Stomach (tissue), 8 donors: ENCODE measurements at regions not wholly inside any gene's neighbourhood (a gene's known extent, or its start where the extent isn't known, plus 50 kb on each side); places are given as distances from the start of the nearest gene placed in this dataset.

Experiments used
- DNase-seq, 2 donors: peaks; one replicate each; pipeline versions ENCODE4 v3.0.0 to v3.0.0-alpha.2; 2013 to 2019
- H3K27ac ChIP-seq, 5 donors: fragments of 200-600 bp in 4 of 5; sonication (generic) in 4 of 5; one replicate each; pipeline ENCODE4 v1.5.1; 2013 to 2019; ENCODE audit warnings: mild to moderate bottlenecking in 1 of 5, moderate library complexity in 1 of 5
- H3K27me3 ChIP-seq, 3 donors: fragments of 200-600 bp; sonication (generic); one replicate each; pipeline ENCODE4 v1.5.1; 2017 to 2019; ENCODE audit warnings: mixed run types in 1 of 3
- H3K36me3 ChIP-seq, 4 donors: fragments of 200-600 bp; sonication (generic); 1 replicate in 3 of 4; 2 replicates in 1 of 4; pipeline ENCODE4 v1.5.1; 2016 to 2019
- H3K4me1 ChIP-seq, 4 donors: fragments of 200-600 bp; sonication (generic); one replicate each; pipeline ENCODE4 v1.5.1; 2016 to 2019
- H3K4me3 ChIP-seq, 4 donors: fragments of 200-600 bp; sonication (generic) in 3 of 4; one replicate each; pipeline ENCODE4 v1.5.1; 2016 to 2019; ENCODE audit warnings: mild to moderate bottlenecking in 1 of 4
- H3K9me3 ChIP-seq, 4 donors: fragments of 200-600 bp; sonication (generic); one replicate each; pipeline ENCODE4 v1.5.1; 2016 to 2019
- CTCF ChIP-seq, 7 experiments: fragments of 450-650 bp in 4 of 7; fragments of 200-600 bp in 3 of 7; sonication (generic) in 3 of 7; IDR thresholded peaks; one replicate each; pipeline ENCODE4 v1.5.1; 2016 to 2019; ENCODE audit warnings: antibody characterized with exemption in 7 of 7, control low read depth in 2 of 7, mild to moderate bottlenecking in 1 of 7
- EP300 ChIP-seq: sonication (generic); formaldehyde crosslinking; IDR thresholded peaks from one replicate; pipeline ENCODE4 v1.6.1; 2017; ENCODE audit warnings: antibody characterized with exemption
- POLR2A ChIP-seq, 4 donors: fragments of 450-650 bp; IDR thresholded peaks; one replicate each; pipeline ENCODE4 v1.6.1; 2016; ENCODE audit warnings: antibody characterized with exemption in 4 of 4, control low read depth in 2 of 4, mild to moderate bottlenecking in 1 of 4, moderate library complexity in 1 of 4
- POLR2AphosphoS5 ChIP-seq, 3 donors: sonication (generic); formaldehyde crosslinking; IDR thresholded peaks; one replicate each; pipeline ENCODE4 v1.6.1; 2016; ENCODE audit warnings: antibody characterized with exemption in 3 of 3
- WGBS, 5 donors: extraction: QIAGEN DNeasy Blood & Tissue Kit in 3 of 5; methylation state at CpG; one replicate each; pipeline versions ENCODE4 v1.1.5 to v1.1.7; 2013 to 2018; 5-methylcytosine and 5-hydroxymethylcytosine counted together
- intact Hi-C: fragments of 100-400 bp; cut with DNase I; formaldehyde crosslinking; loops from one replicate; pipeline ENCODE4 v1.15.1; 2023; ENCODE audit warnings: low total_unique reads
- donor health status: healthy with polysubstance abuse.
- donor health status: Bipolar disorder and iron deficiency.
- donor health status: healthy.

- WGBS, 5 donors: 86 to 93% (median 92%) methylated on average over 2 of the region's 2 CpGs
- intact Hi-C loops: no loop called here
- peaks cover 0 to 9% (median 0%) of the 10 kb centered on the region in 4 donors for H3K4me1 ChIP-seq
- no peaks in the 10 kb centered on the region for H3K36me3 ChIP-seq
- no peak overlapping the region for H3K27ac ChIP-seq
- TF ChIP-seq EP300 (no peak), POLR2A (IDR thresholded peaks at IDR 0.05) (no peak), CTCF (IDR thresholded peaks at IDR 0.05) (no peak), POLR2AphosphoS5 (IDR thresholded peaks at IDR 0.05) (no peak)
- no peak overlapping the region for H3K4me3 ChIP-seq
- H3K9me3 ChIP-seq: no peaks in the 10 kb centered on the region
- H3K27me3 ChIP-seq: no peaks in the 10 kb centered on the region
- DNase-seq: no peak
Observed at GRCh38 chr6:40932366-40932765, 106.7 kb downstream of the UNC5CL start.

- H3K4me3 ChIP-seq: no peak overlapping the region
- 25 to 69% (median 56%) methylated on average over 1 of the region's 1 CpG for WGBS, 5 donors
- no peaks in the 10 kb centered on the region for H3K27me3 ChIP-seq
- TF ChIP-seq POLR2A (IDR thresholded peaks at IDR 0.05) (no peak), POLR2AphosphoS5 (IDR thresholded peaks at IDR 0.05) (no peak), EP300 (no peak), CTCF (IDR thresholded peaks at IDR 0.05) (no peak)
- no peak overlapping the region for H3K27ac ChIP-seq
- intact Hi-C loops: no loop called here
- H3K9me3 ChIP-seq: no peaks in the 10 kb centered on the region
- no peak for DNase-seq
- peaks cover 0 to 6% (median 0%) of the 10 kb centered on the region in 4 donors for H3K4me1 ChIP-seq
- no peaks in the 10 kb centered on the region for H3K36me3 ChIP-seq
Observed at GRCh38 chr6:40931931-40932330, 107.1 kb downstream of the UNC5CL start.

GRCh38 chr6:40930555-40930954, 108.5 kb downstream of the UNC5CL start:
- H3K27ac ChIP-seq: no peak overlapping the region
- no peaks in the 10 kb centered on the region for H3K36me3 ChIP-seq
- no peaks in the 10 kb centered on the region for H3K27me3 ChIP-seq
- H3K4me1 ChIP-seq: no peaks in the 10 kb centered on the region
- WGBS, 5 donors: 48 to 62% (median 54%) methylated on average over 3 of the region's 3 CpGs
- H3K4me3 ChIP-seq: no peak overlapping the region
- DNase-seq: peak; percentile 38 to 67
- intact Hi-C loops: no loop called here
- H3K9me3 ChIP-seq: no peaks in the 10 kb centered on the region
- TF ChIP-seq POLR2A (IDR thresholded peaks at IDR 0.05): no peak
- TF ChIP-seq EP300: no peak
- TF ChIP-seq CTCF (IDR thresholded peaks at IDR 0.05): no peak
- no peak for TF ChIP-seq POLR2AphosphoS5 (IDR thresholded peaks at IDR 0.05)

GRCh38 chr6:40930045-40930444, 109.0 kb downstream of the UNC5CL start:
- H3K4me1 ChIP-seq: no peaks in the 10 kb centered on the region
- no peaks in the 10 kb centered on the region for H3K36me3 ChIP-seq
- no peak for DNase-seq
- WGBS, 5 donors: 88 to 94% (median 92%) methylated on average over 1 of the region's 1 CpG
- no peak overlapping the region for H3K4me3 ChIP-seq
- H3K27ac ChIP-seq: no peak overlapping the region
- H3K27me3 ChIP-seq: no peaks in the 10 kb centered on the region
- no peaks in the 10 kb centered on the region for H3K9me3 ChIP-seq
- no peak for TF ChIP-seq POLR2AphosphoS5 (IDR thresholded peaks at IDR 0.05)
- TF ChIP-seq POLR2A (IDR thresholded peaks at IDR 0.05): no peak
- no peak for TF ChIP-seq EP300
- TF ChIP-seq CTCF (IDR thresholded peaks at IDR 0.05): no peak
- intact Hi-C loops: no loop called here
